PC-3 (cell line): ENCODE measurements at regions not wholly inside any gene's neighbourhood (a gene's known extent, or its start where the extent isn't known, plus 50 kb on each side); places are given as distances from the start of the nearest gene placed in this dataset.

ENCODE experiments used
- CTCF ChIP-seq: fragments of 300-600 bp; sonication (generic); conservative IDR thresholded peaks from 2 replicates; pipeline ENCODE4 v1.5.1; 2017; ENCODE audit warnings: antibody characterized with exemption, low read depth, mild to moderate bottlenecking, low read length
- EZH2 ChIP-seq: fragments of 300-600 bp; sonication (generic); IDR thresholded peaks from one replicate; pipeline ENCODE4 v1.6.1; 2017; ENCODE audit warnings: antibody characterized with exemption, mild to moderate bottlenecking, low read length; ENCODE audit not compliant: unreplicated experiment

DNA sequence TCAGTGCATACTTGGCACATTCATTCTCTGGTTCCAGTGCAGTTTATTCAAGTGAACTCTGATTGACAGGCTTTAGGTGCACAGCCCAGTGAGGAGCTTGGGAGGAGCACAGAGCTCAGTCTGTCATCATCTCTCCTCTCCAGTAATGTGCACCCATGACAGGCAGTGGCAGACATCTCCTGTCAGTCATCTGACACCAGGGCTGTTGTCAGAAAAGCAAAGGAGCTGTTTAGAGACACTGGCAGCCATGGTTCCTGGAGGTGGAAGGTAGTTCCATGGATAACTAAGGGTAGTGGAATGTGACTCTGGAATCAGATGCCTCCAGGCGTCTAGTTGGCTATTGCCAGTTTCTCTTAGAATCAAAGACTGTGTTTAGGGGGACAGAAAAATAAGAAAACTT lies 308.8 kb downstream of the DCDC2C start:
- TF ChIP-seq EZH2: no peak
- TF ChIP-seq CTCF: no peak
